Thyroid gland (tissue), 4 donors: ENCODE measurements at regions not wholly inside any gene's neighbourhood (a gene's known extent, or its start where the extent isn't known, plus 50 kb on each side); places are given as distances from the start of the nearest gene placed in this dataset.

Source experiments
- DNase-seq, 2 donors: peaks; one replicate each; pipeline ENCODE4 v3.0.0-alpha.2; 2019
- H3K27ac ChIP-seq, 3 donors: fragments of 200-600 bp; sonication (generic); 1 replicate in 2 of 3; 2 replicates in 1 of 3; pipeline ENCODE4 v1.5.1; 2016 to 2019; ENCODE audit warnings: mild to moderate bottlenecking in 1 of 3, moderate library complexity in 1 of 3
- H3K27me3 ChIP-seq: fragments of 200-600 bp; sonication (generic); one replicate; pipeline ENCODE4 v1.5.1; 2019
- H3K36me3 ChIP-seq, 2 donors: fragments of 200-600 bp; sonication (generic); one replicate each; pipeline ENCODE4 v1.5.1; 2016 to 2019
- H3K4me1 ChIP-seq, 2 donors: fragments of 200-600 bp; sonication (generic); one replicate each; pipeline ENCODE4 v1.5.1; 2017 to 2019
- H3K4me3 ChIP-seq, 3 donors: fragments of 200-600 bp; sonication (generic); replicated peaks in 1 of 3; 1 replicate in 2 of 3; 2 replicates in 1 of 3; pipeline ENCODE4 v1.5.1; 2016; ENCODE audit warnings: mild to moderate bottlenecking in 1 of 3
- H3K9me3 ChIP-seq: fragments of 200-600 bp; sonication (generic); one replicate; pipeline ENCODE4 v1.5.1; 2017
- POLR2A ChIP-seq, 2 donors: fragments of 450-650 bp; IDR thresholded peaks; one replicate each; pipeline ENCODE4 v1.6.1; 2017; ENCODE audit warnings: antibody characterized with exemption in 2 of 2, mild to moderate bottlenecking in 2 of 2, moderate library complexity in 1 of 2
- WGBS, 2 donors: methylation state at CpG; one replicate each; pipeline ENCODE4 v1.1.5; 2017; 5-methylcytosine and 5-hydroxymethylcytosine counted together
- intact Hi-C: fragments of 100-400 bp; cut with DNase I; formaldehyde crosslinking; loops from one replicate; pipeline ENCODE4 v1.15.1; 2023
- TF ChIP-seq, protein P1 (sequence below), 6 experiments: fragments of 200-600 bp in 3 of 6; fragments of 450-650 bp in 3 of 6; sonication (generic) in 3 of 6; IDR thresholded peaks; one replicate each; pipeline ENCODE4 v1.5.1; 2016 to 2019; ENCODE audit warnings: antibody characterized with exemption in 6 of 6, mild to moderate bottlenecking in 2 of 6, inconsistent platforms in 1 of 6, moderate library complexity in 1 of 6

- WGBS, 2 donors, result 81 to 87% methylated on average over 2 of the region's 2 CpGs
- Histone ChIP-seq H3K27me3 (no peaks in the 10 kb centered on the region), H3K4me3 (no peak overlapping the region), H3K27ac (no peak overlapping the region), H3K36me3 (no peaks in the 10 kb centered on the region), H3K9me3 (no peaks in the 10 kb centered on the region), H3K4me1 (no peaks in the 10 kb centered on the region)
- intact Hi-C loops, result no loop called here
- no peak for TF ChIP-seq POLR2A (IDR thresholded peaks at IDR 0.05)
- TF ChIP-seq, protein P1, sequence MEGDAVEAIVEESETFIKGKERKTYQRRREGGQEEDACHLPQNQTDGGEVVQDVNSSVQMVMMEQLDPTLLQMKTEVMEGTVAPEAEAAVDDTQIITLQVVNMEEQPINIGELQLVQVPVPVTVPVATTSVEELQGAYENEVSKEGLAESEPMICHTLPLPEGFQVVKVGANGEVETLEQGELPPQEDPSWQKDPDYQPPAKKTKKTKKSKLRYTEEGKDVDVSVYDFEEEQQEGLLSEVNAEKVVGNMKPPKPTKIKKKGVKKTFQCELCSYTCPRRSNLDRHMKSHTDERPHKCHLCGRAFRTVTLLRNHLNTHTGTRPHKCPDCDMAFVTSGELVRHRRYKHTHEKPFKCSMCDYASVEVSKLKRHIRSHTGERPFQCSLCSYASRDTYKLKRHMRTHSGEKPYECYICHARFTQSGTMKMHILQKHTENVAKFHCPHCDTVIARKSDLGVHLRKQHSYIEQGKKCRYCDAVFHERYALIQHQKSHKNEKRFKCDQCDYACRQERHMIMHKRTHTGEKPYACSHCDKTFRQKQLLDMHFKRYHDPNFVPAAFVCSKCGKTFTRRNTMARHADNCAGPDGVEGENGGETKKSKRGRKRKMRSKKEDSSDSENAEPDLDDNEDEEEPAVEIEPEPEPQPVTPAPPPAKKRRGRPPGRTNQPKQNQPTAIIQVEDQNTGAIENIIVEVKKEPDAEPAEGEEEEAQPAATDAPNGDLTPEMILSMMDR (IDR thresholded peaks at IDR 0.05), result no peak
- DNase-seq, result no peak
These were observed 174.1 kb downstream of the NOL4 start for GRCh38 chr18:34050661-34051060.

- 84 to 86% methylated on average over 3 of the region's 3 CpGs for WGBS, 2 donors
These were observed 175.2 kb downstream of the NOL4 start for GRCh38 chr18:34049511-34049910.

GRCh38 chr18:34048423-34048822 lies 176.3 kb downstream of the NOL4 start:
- no peaks in the 10 kb centered on the region for H3K9me3 ChIP-seq
- H3K27ac ChIP-seq, result no peak overlapping the region
- WGBS, 2 donors, result 85 to 88% methylated on average over 3 of the region's 3 CpGs
- H3K27me3 ChIP-seq, result no peaks in the 10 kb centered on the region
- DNase-seq, result no peak
- intact Hi-C loops, result no loop called here
- no peaks in the 10 kb centered on the region for H3K36me3 ChIP-seq
- TF ChIP-seq, protein P1 (IDR thresholded peaks at IDR 0.05), result no peak
- no peak for TF ChIP-seq POLR2A (IDR thresholded peaks at IDR 0.05)
- H3K4me1 ChIP-seq, result no peaks in the 10 kb centered on the region
- no peak overlapping the region for H3K4me3 ChIP-seq

More at GRCh38 chr18:34049511-34049910, 175.2 kb downstream of the NOL4 start:
- no peak for TF ChIP-seq POLR2A (IDR thresholded peaks at IDR 0.05)
- TF ChIP-seq, protein P1 (IDR thresholded peaks at IDR 0.05), result no peak
- Histone ChIP-seq H3K36me3 (no peaks in the 10 kb centered on the region), H3K4me1 (no peaks in the 10 kb centered on the region), H3K27ac (no peak overlapping the region), H3K27me3 (no peaks in the 10 kb centered on the region), H3K4me3 (no peak overlapping the region), H3K9me3 (no peaks in the 10 kb centered on the region)
- no peak for DNase-seq
- intact Hi-C loops, result no loop called here

GRCh38 chr18:34042423-34043146 lies 182.1 kb downstream of the NOL4 start:
- TF ChIP-seq, protein P1 (IDR thresholded peaks at IDR 0.05), result no peak
- TF ChIP-seq POLR2A (IDR thresholded peaks at IDR 0.05), result no peak
- WGBS, 2 donors, result 83 to 84% methylated on average over 4 of the region's 4 CpGs
- no peak overlapping the region for H3K27ac ChIP-seq

DNA sequence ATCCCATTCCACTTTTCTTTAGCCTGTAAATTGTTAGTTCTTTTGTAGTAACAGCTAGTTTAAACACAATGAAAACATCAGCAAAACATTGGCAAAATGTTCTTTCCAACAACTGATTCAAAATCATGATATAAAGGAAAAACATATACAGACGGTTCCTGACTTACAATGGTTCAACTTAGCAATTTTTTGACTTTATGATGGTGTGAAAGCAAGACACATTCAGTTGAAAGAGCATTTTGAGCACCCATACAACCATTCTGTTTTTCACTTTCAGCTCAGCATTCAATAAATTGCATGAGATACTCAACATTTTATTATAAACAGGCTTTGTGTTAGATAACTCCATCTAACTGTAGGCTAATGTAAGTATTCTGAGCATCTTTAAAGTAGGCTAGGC lies 185.1 kb downstream of the NOL4 start:
- no peak for TF ChIP-seq POLR2A (IDR thresholded peaks at IDR 0.05)
- TF ChIP-seq, protein P1 (IDR thresholded peaks at IDR 0.05), result no peak
- Histone ChIP-seq H3K9me3 (no peaks in the 10 kb centered on the region), H3K4me1 (no peaks in the 10 kb centered on the region), H3K27ac (no peak overlapping the region), H3K4me3 (no peak overlapping the region), H3K27me3 (no peaks in the 10 kb centered on the region), H3K36me3 (no peaks in the 10 kb centered on the region)
- WGBS, 2 donors, result 74 to 84% methylated on average over 1 of the region's 1 CpG
- DNase-seq, result no peak
- intact Hi-C loops, result no loop called here

More at GRCh38 chr18:34042423-34043146, 182.1 kb downstream of the NOL4 start:
- no peaks in the 10 kb centered on the region for H3K27me3 ChIP-seq
- no peaks in the 10 kb centered on the region for H3K4me1 ChIP-seq
- no peaks in the 10 kb centered on the region for H3K36me3 ChIP-seq
- no peaks in the 10 kb centered on the region for H3K9me3 ChIP-seq
- intact Hi-C loops, result no loop called here
- H3K4me3 ChIP-seq, result no peak overlapping the region
- DNase-seq, result no peak
